ENCODE measurements at regions not wholly inside any gene's neighbourhood (a gene's known extent, or its start where the extent isn't known, plus 50 kb on each side); places are given as distances from the start of the nearest gene placed in this dataset.
"Not testable (repeated sequence)": the region's sequence is repeated elsewhere in the genome, so short reads cannot be mapped to it uniquely, and the experiment has no call there.

GRCh38 chr6:169917153-169917552, 165.7 kb downstream of the ERMARD start:
- no peaks in the 10 kb centered on the region for H3K27me3 Mint-ChIP-seq (ENCODE audit: unreplicated experiment)
- no peaks in the 10 kb centered on the region for H3K4me1 Mint-ChIP-seq (ENCODE audit: unreplicated experiment)
- peaks cover 12% of the 10 kb centered on the region for H3K9me3 Mint-ChIP-seq (ENCODE audit: unreplicated experiment)
- H3K4me3 Mint-ChIP-seq (ENCODE audit: unreplicated experiment) = no peak overlapping the region
- TF ChIP-seq CTCF (IDR thresholded peaks at IDR 0.05) = no peak
- H3K36me3 Mint-ChIP-seq (ENCODE audit: unreplicated experiment) = no peaks in the 10 kb centered on the region
- no peak overlapping the region for H3K27ac Mint-ChIP-seq (ENCODE audit: unreplicated experiment)
- DNase-seq (ENCODE audit: extremely low spot score, unreplicated experiment) = no peak

- Mint-ChIP-seq H3K4me3 (ENCODE audit: unreplicated experiment) (no peak overlapping the region), H3K36me3 (ENCODE audit: unreplicated experiment) (no peaks in the 10 kb centered on the region), H3K9me3 (ENCODE audit: unreplicated experiment) (peaks cover 13% of the 10 kb centered on the region), H3K27ac (ENCODE audit: unreplicated experiment) (no peak overlapping the region), H3K4me1 (ENCODE audit: unreplicated experiment) (no peaks in the 10 kb centered on the region), H3K27me3 (ENCODE audit: unreplicated experiment) (no peaks in the 10 kb centered on the region)
- no peak for TF ChIP-seq CTCF (IDR thresholded peaks at IDR 0.05)
- no peak for DNase-seq (ENCODE audit: extremely low spot score, unreplicated experiment)
These were observed 164.5 kb downstream of the ERMARD start for GRCh38 chr6:169915769-169916550.

- peaks cover 15% of the 10 kb centered on the region for H3K9me3 Mint-ChIP-seq (ENCODE audit: unreplicated experiment)
- not testable (repeated sequence) for H3K36me3 Mint-ChIP-seq (ENCODE audit: unreplicated experiment); H3K27ac Mint-ChIP-seq (ENCODE audit: unreplicated experiment); H3K4me3 Mint-ChIP-seq (ENCODE audit: unreplicated experiment); H3K27me3 Mint-ChIP-seq (ENCODE audit: unreplicated experiment); DNase-seq (ENCODE audit: extremely low spot score, unreplicated experiment); H3K4me1 Mint-ChIP-seq (ENCODE audit: unreplicated experiment)
These were observed 162.3 kb downstream of the ERMARD start for GRCh38 chr6:169913745-169914144.

- Mint-ChIP-seq H3K27me3 (ENCODE audit: unreplicated experiment) (no peaks in the 10 kb centered on the region), H3K4me3 (ENCODE audit: unreplicated experiment) (no peak overlapping the region)
- no peak for TF ChIP-seq CTCF (IDR thresholded peaks at IDR 0.05)
These were observed 161.7 kb downstream of the ERMARD start for GRCh38 chr6:169913096-169913638.

GRCh38 chr6:169912266-169913095, 161.1 kb downstream of the ERMARD start:
- Mint-ChIP-seq H3K27me3 (ENCODE audit: unreplicated experiment) (no peaks in the 10 kb centered on the region), H3K36me3 (ENCODE audit: unreplicated experiment) (no peaks in the 10 kb centered on the region), H3K4me3 (ENCODE audit: unreplicated experiment) (no peak overlapping the region), H3K9me3 (ENCODE audit: unreplicated experiment) (peaks cover 7% of the 10 kb centered on the region), H3K27ac (ENCODE audit: unreplicated experiment) (no peak overlapping the region), H3K4me1 (ENCODE audit: unreplicated experiment) (no peaks in the 10 kb centered on the region)
- TF ChIP-seq CTCF (IDR thresholded peaks at IDR 0.05) = no peak
- no peak for DNase-seq (ENCODE audit: extremely low spot score, unreplicated experiment)

More at GRCh38 chr6:169913096-169913638, 161.7 kb downstream of the ERMARD start:
- peaks cover 10% of the 10 kb centered on the region for H3K9me3 Mint-ChIP-seq (ENCODE audit: unreplicated experiment)
- no peaks in the 10 kb centered on the region for H3K36me3 Mint-ChIP-seq (ENCODE audit: unreplicated experiment)
- H3K4me1 Mint-ChIP-seq (ENCODE audit: unreplicated experiment) = no peaks in the 10 kb centered on the region
- DNase-seq (ENCODE audit: extremely low spot score, unreplicated experiment) = no peak
- H3K27ac Mint-ChIP-seq (ENCODE audit: unreplicated experiment) = no peak overlapping the region

Measured in osteocyte (in vitro differentiated cells).